Hematopoietic multipotent progenitor cell treated with erythropoietin and hydrocortisone succinate and interleukin-3 and kit ligand, for 4 days (in vitro differentiated cells): ENCODE measurements at regions not wholly inside any gene's neighbourhood (a gene's known extent, or its start where the extent isn't known, plus 50 kb on each side); places are given as distances from the start of the nearest gene placed in this dataset.

ENCODE experiments used
- DNase-seq: peaks from one replicate; pipeline ENCODE4 v3.0.0-alpha.2; 2015

GRCh38 chr5:152884006-152884405 is 478.9 kb upstream of the NMUR2 start:
- DNase-seq = no peak

GRCh38 chr5:152900332-152900731 is 495.3 kb upstream of the NMUR2 start:
- no peak for DNase-seq

- no peak for DNase-seq
Measured at GRCh38 chr5:152901754-152902153, 496.7 kb upstream of the NMUR2 start.

GRCh38 chr5:152905286-152905685 is 500.2 kb upstream of the NMUR2 start:
- DNase-seq = no peak

- no peak for DNase-seq
Measured at GRCh38 chr5:152907488-152908245, 502.6 kb upstream of the NMUR2 start.

- no peak for DNase-seq
Measured at GRCh38 chr5:152912924-152913323, 507.8 kb upstream of the NMUR2 start.

- DNase-seq = no peak
Measured at GRCh38 chr5:152932621-152933020, 527.5 kb upstream of the NMUR2 start.

- no peak for DNase-seq
Measured at GRCh38 chr5:152933056-152933455, 528.0 kb upstream of the NMUR2 start.

- DNase-seq = no peak
Measured at GRCh38 chr5:152938630-152939029, 533.6 kb upstream of the NMUR2 start.

- DNase-seq = no peak
Measured at GRCh38 chr5:152942633-152943336, 537.7 kb upstream of the NMUR2 start.

GRCh38 chr5:152953788-152954483 is 536.5 kb upstream of the GRIA1 start:
- no peak for DNase-seq

GRCh38 chr5:152956943-152957613 is 533.4 kb upstream of the GRIA1 start:
- no peak for DNase-seq

GRCh38 chr5:152978141-152978835 is 512.2 kb upstream of the GRIA1 start:
- DNase-seq = no peak

GRCh38 chr5:152987131-152987530 is 503.3 kb upstream of the GRIA1 start:
- no peak for DNase-seq

- DNase-seq = no peak
Measured at GRCh38 chr5:152990217-152990616, 500.3 kb upstream of the GRIA1 start.

GRCh38 chr5:152990649-152991048 is 499.8 kb upstream of the GRIA1 start:
- DNase-seq = no peak

- no peak for DNase-seq
Measured at GRCh38 chr5:152994033-152994680, 496.3 kb upstream of the GRIA1 start.

GRCh38 chr5:152995214-152995725 is 495.2 kb upstream of the GRIA1 start:
- DNase-seq = no peak

GRCh38 chr5:153005711-153006110 is 484.8 kb upstream of the GRIA1 start:
- DNase-seq = no peak

GRCh38 chr5:153006681-153007080 is 483.8 kb upstream of the GRIA1 start:
- DNase-seq = no peak

GRCh38 chr5:153014194-153014593 is 476.3 kb upstream of the GRIA1 start:
- no peak for DNase-seq

- no peak for DNase-seq
Measured at GRCh38 chr5:153018121-153018520, 472.3 kb upstream of the GRIA1 start.
